Left ventricle myocardium inferior (tissue), 1 donor: ENCODE measurements at regions not wholly inside any gene's neighbourhood (a gene's known extent, or its start where the extent isn't known, plus 50 kb on each side); places are given as distances from the start of the nearest gene placed in this dataset.
A peak's percentile ranks its signal among the peaks of the same experiment; 100 is the strongest.

Source experiments
- DNase-seq: peaks from one replicate; pipeline ENCODE4 v3.0.0-alpha.2; 2020
- H3K27ac ChIP-seq: fragments of 200-600 bp; replicated peaks from 2 replicates; pipeline ENCODE4 v1.8.0; 2021
- H3K27me3 ChIP-seq: fragments of 200-600 bp; 2 replicates; pipeline ENCODE4 v1.8.0; 2021; ENCODE audit warnings: low read depth
- H3K36me3 ChIP-seq: fragments of 200-600 bp; 2 replicates; pipeline ENCODE4 v1.8.0; 2021
- H3K4me1 ChIP-seq: fragments of 200-600 bp; 2 replicates; pipeline ENCODE4 v1.8.0; 2021
- H3K4me3 ChIP-seq: fragments of 200-600 bp; 2 replicates; pipeline ENCODE4 v1.8.0; 2021; ENCODE audit warnings: mild to moderate bottlenecking, moderate library complexity
- H3K9me3 ChIP-seq: fragments of 200-600 bp; replicated peaks from 2 replicates; pipeline ENCODE4 v1.8.0; 2021
- CTCF ChIP-seq: fragments of 200-600 bp; IDR thresholded peaks from 2 replicates; pipeline ENCODE4 v1.8.0; 2021; ENCODE audit warnings: antibody characterized with exemption, mild to moderate bottlenecking, borderline replicate concordance
- intact Hi-C: fragments of 100-400 bp; cut with micrococcal nuclease; formaldehyde crosslinking; loops from one replicate; pipeline ENCODE4 v1.11.0; 2022
- donor health status: DM: no; HTN: yes; CAD: no; lungs with severe emphysema.

GRCh38 chr2:8511868-8512612, 169.8 kb upstream of the ID2 start:
- TF ChIP-seq CTCF = no peak
- intact Hi-C loops = no loop called here
- no peak for DNase-seq
- no peaks in the 10 kb centered on the region for H3K36me3 ChIP-seq
- H3K27ac ChIP-seq = no peak overlapping the region
- no peaks in the 10 kb centered on the region for H3K27me3 ChIP-seq
- peaks cover 39% of the 10 kb centered on the region for H3K4me1 ChIP-seq
- no peak overlapping the region for H3K4me3 ChIP-seq
- H3K9me3 ChIP-seq = peaks cover 3% of the 10 kb centered on the region

- H3K27ac ChIP-seq = no peak overlapping the region
- H3K9me3 ChIP-seq = peaks cover 3% of the 10 kb centered on the region
- TF ChIP-seq CTCF = no peak
- no peak for DNase-seq
- intact Hi-C loops = no loop called here
- H3K36me3 ChIP-seq = no peaks in the 10 kb centered on the region
- peaks cover 39% of the 10 kb centered on the region for H3K4me1 ChIP-seq
- H3K27me3 ChIP-seq = no peaks in the 10 kb centered on the region
- no peak overlapping the region for H3K4me3 ChIP-seq
These were observed 168.1 kb upstream of the ID2 start for GRCh38 chr2:8513601-8514273.

GRCh38 chr2:8514274-8514662, 167.6 kb upstream of the ID2 start:
- DNase-seq = no peak
- H3K4me3 ChIP-seq = no peak overlapping the region
- H3K27ac ChIP-seq = no peak overlapping the region
- H3K9me3 ChIP-seq = peaks cover 3% of the 10 kb centered on the region
- H3K4me1 ChIP-seq = peaks cover 39% of the 10 kb centered on the region
- no peaks in the 10 kb centered on the region for H3K27me3 ChIP-seq
- TF ChIP-seq CTCF = no peak
- no peaks in the 10 kb centered on the region for H3K36me3 ChIP-seq
- intact Hi-C loops = no loop called here

- TF ChIP-seq CTCF = no peak
- Histone ChIP-seq H3K27ac (peak overlapping the region; percentile 63), H3K4me1 (peaks cover 36% of the 10 kb centered on the region), H3K4me3 (no peak overlapping the region), H3K27me3 (no peaks in the 10 kb centered on the region), H3K9me3 (peaks cover 3% of the 10 kb centered on the region), H3K36me3 (no peaks in the 10 kb centered on the region)
- intact Hi-C loops = no loop called here
- no peak for DNase-seq
These were observed 166.8 kb upstream of the ID2 start for GRCh38 chr2:8514796-8515758.

- Histone ChIP-seq H3K4me1 (peaks cover 27% of the 10 kb centered on the region), H3K9me3 (peaks cover 3% of the 10 kb centered on the region), H3K27me3 (no peaks in the 10 kb centered on the region), H3K4me3 (no peak overlapping the region), H3K36me3 (no peaks in the 10 kb centered on the region), H3K27ac (peak overlapping the region; percentile 63)
- no peak for DNase-seq
- no peak for TF ChIP-seq CTCF
- intact Hi-C loops = no loop called here
These were observed 165.9 kb upstream of the ID2 start for GRCh38 chr2:8515864-8516533.
